ENCODE measurements at regions not wholly inside any gene's neighbourhood (a gene's known extent, or its start where the extent isn't known, plus 50 kb on each side); places are given as distances from the start of the nearest gene placed in this dataset.

GRCh38 chr15:62598217-62598616 is 433.1 kb upstream of the C2CD4B start:
- TF ChIP-seq CTCF (IDR thresholded peaks at IDR 0.05): no peak
- no peak for TF ChIP-seq POLR2A (IDR thresholded peaks at IDR 0.05)
